ENCODE measurements at regions not wholly inside any gene's neighbourhood (a gene's known extent, or its start where the extent isn't known, plus 50 kb on each side); places are given as distances from the start of the nearest gene placed in this dataset.

DNA sequence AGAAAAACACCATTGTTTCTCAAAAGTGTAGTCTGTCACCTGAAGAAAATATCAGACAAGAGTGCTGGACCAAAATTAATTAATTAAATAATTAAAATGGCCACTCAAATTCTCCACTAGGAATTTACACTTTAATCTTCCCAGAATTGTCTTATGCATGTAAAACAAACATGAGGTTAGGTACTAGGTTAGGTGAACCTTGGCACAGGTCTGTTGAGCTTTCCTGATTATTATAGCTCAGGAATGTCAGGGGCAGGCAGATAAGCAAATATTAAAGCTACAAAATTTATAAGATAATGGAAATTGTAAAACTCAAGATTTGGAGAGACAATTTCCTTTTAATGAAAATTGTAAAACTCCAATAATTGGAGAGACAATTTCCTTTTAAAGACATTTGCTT, 253.2 kb downstream of the BMP4 start:
- TF ChIP-seq POLR2AphosphoS5 (IDR thresholded peaks at IDR 0.05; ENCODE audit: low read depth) = no peak
- TF ChIP-seq, protein P1, sequence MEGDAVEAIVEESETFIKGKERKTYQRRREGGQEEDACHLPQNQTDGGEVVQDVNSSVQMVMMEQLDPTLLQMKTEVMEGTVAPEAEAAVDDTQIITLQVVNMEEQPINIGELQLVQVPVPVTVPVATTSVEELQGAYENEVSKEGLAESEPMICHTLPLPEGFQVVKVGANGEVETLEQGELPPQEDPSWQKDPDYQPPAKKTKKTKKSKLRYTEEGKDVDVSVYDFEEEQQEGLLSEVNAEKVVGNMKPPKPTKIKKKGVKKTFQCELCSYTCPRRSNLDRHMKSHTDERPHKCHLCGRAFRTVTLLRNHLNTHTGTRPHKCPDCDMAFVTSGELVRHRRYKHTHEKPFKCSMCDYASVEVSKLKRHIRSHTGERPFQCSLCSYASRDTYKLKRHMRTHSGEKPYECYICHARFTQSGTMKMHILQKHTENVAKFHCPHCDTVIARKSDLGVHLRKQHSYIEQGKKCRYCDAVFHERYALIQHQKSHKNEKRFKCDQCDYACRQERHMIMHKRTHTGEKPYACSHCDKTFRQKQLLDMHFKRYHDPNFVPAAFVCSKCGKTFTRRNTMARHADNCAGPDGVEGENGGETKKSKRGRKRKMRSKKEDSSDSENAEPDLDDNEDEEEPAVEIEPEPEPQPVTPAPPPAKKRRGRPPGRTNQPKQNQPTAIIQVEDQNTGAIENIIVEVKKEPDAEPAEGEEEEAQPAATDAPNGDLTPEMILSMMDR (IDR thresholded peaks at IDR 0.05; ENCODE audit: insufficient read depth, low read length) = no peak
- TF ChIP-seq GABPA (IDR thresholded peaks at IDR 0.05; ENCODE audit: low read depth) = no peak
- TF ChIP-seq, protein P2, sequence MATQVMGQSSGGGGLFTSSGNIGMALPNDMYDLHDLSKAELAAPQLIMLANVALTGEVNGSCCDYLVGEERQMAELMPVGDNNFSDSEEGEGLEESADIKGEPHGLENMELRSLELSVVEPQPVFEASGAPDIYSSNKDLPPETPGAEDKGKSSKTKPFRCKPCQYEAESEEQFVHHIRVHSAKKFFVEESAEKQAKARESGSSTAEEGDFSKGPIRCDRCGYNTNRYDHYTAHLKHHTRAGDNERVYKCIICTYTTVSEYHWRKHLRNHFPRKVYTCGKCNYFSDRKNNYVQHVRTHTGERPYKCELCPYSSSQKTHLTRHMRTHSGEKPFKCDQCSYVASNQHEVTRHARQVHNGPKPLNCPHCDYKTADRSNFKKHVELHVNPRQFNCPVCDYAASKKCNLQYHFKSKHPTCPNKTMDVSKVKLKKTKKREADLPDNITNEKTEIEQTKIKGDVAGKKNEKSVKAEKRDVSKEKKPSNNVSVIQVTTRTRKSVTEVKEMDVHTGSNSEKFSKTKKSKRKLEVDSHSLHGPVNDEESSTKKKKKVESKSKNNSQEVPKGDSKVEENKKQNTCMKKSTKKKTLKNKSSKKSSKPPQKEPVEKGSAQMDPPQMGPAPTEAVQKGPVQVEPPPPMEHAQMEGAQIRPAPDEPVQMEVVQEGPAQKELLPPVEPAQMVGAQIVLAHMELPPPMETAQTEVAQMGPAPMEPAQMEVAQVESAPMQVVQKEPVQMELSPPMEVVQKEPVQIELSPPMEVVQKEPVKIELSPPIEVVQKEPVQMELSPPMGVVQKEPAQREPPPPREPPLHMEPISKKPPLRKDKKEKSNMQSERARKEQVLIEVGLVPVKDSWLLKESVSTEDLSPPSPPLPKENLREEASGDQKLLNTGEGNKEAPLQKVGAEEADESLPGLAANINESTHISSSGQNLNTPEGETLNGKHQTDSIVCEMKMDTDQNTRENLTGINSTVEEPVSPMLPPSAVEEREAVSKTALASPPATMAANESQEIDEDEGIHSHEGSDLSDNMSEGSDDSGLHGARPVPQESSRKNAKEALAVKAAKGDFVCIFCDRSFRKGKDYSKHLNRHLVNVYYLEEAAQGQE (IDR thresholded peaks at IDR 0.05; ENCODE audit: insufficient replicate concordance, low read depth) = no peak
- TF ChIP-seq SPI1 (IDR thresholded peaks at IDR 0.05; ENCODE audit: borderline replicate concordance, low read depth) = no peak

DNA sequence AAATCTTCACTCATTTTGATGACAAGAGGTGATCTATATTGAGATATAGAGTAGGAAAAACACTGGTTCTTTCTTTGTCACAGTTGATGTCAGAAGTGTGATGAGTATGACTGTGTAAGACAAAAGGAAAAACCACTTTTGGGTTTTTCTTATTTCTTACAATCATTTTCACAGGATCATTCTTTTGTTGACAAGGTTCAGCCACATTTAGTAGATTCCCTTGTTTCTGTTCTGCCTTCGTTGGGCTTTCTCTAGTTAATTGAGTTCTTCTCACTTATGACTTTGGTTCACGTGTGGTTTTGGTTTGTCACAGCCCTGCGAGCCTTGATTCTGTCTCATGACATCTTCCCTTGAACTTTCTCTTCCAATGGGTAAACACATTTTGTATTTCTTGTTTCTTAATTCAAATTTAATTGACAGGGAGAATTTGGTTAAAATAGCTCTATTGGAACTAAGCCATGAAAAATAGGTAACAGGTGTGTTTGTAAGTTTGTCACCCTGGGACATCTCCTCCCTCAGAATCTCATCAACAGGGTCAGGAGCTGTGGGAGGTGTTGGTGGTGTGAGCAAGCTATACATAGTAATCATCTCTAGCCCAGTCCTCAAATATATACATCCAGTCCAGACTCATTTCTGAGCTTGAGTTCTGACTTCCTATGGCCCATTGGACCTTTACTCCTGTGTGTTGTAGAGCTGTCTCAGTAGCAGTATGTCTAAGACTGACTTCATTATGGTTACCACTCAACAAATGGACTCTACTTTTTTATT, 255.3 kb downstream of the BMP4 start:
- Histone ChIP-seq H3K27ac (replicated peaks) (no peak overlapping the region), H3K27me3 (ENCODE audit: insufficient read depth, poor library complexity, severe bottlenecking) (no peaks in the 10 kb centered on the region), H3K4me3 (replicated peaks; ENCODE audit: insufficient read depth, low read length) (no peak overlapping the region)
- no peak for DNase-seq (ENCODE audit: low read depth in 1 of 2, low spot score in 1 of 2)
- TF ChIP-seq GABPA (IDR thresholded peaks at IDR 0.05; ENCODE audit: low read depth) (no peak), POLR2AphosphoS5 (IDR thresholded peaks at IDR 0.05; ENCODE audit: low read depth) (no peak)
- TF ChIP-seq, protein P1 (IDR thresholded peaks at IDR 0.05; ENCODE audit: insufficient read depth, low read length) = no peak
- TF ChIP-seq, protein P2 (IDR thresholded peaks at IDR 0.05; ENCODE audit: insufficient replicate concordance, low read depth) = no peak

More for the DNA sequence above, 253.2 kb downstream of the BMP4 start:
- no peaks in the 10 kb centered on the region for H3K27me3 ChIP-seq (ENCODE audit: insufficient read depth, poor library complexity, severe bottlenecking)
- DNase-seq (ENCODE audit: low read depth in 1 of 2, low spot score in 1 of 2) = no peak
- H3K27ac ChIP-seq (replicated peaks) = no peak overlapping the region
- no peak overlapping the region for H3K4me3 ChIP-seq (replicated peaks; ENCODE audit: insufficient read depth, low read length)

DNA sequence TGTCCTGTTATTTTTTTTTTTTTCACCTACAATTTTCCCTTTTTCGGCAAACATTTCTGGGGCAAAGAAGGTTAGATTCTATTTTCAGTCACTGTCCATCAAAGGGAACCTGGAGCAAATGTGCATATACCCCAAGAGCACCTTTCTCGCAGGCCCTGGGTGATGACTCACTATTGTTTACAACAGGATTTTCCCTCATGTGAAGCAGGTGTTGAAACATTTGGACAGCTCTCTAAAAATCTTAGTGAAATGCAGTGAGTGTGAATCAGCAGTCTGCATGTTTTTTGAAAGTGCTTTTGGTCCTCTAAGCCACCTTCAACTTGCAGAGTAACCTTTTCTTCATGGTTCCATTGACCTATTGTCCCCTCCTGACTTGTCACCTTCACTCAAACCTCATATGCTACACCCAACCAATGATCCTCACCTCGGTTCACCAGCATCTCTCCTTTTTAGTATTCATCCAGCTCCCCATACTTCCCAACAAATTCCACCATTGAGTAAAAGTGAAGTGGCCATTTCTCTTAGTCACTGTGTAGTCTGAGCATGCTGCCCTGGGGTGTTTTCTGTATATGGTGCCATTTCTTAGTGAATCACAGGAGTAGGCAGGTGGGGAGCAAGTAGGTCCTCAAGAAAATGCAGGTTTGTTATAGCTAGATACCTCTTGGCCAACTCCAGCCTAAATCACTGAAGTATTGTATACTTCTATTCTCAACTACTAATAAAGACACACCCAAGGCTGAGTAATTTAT, 260.2 kb downstream of the BMP4 start:
- Histone ChIP-seq H3K27me3 (ENCODE audit: insufficient read depth, poor library complexity, severe bottlenecking) (peaks cover 4% of the 10 kb centered on the region), H3K27ac (replicated peaks) (no peak overlapping the region), H3K4me3 (replicated peaks; ENCODE audit: insufficient read depth, low read length) (no peak overlapping the region)
- no peak for DNase-seq (ENCODE audit: low read depth in 1 of 2, low spot score in 1 of 2)
- TF ChIP-seq GABPA (IDR thresholded peaks at IDR 0.05; ENCODE audit: low read depth) (no peak), SPI1 (IDR thresholded peaks at IDR 0.05; ENCODE audit: borderline replicate concordance, low read depth) (no peak), POLR2AphosphoS5 (IDR thresholded peaks at IDR 0.05; ENCODE audit: low read depth) (no peak)
- TF ChIP-seq, protein P2 (IDR thresholded peaks at IDR 0.05; ENCODE audit: insufficient replicate concordance, low read depth) = no peak
- TF ChIP-seq, protein P1 (IDR thresholded peaks at IDR 0.05; ENCODE audit: insufficient read depth, low read length) = no peak

All from HL-60 (cell line).